HG03280 (cell line): ENCODE measurements at regions not wholly inside any gene's neighbourhood (a gene's known extent, or its start where the extent isn't known, plus 50 kb on each side); places are given as distances from the start of the nearest gene placed in this dataset.
"Not testable (repeated sequence)": the region's sequence is repeated elsewhere in the genome, so short reads cannot be mapped to it uniquely, and the experiment has no call there.

Experiments
- ATAC-seq: cut with Tn5 transposase; IDR thresholded peaks from one replicate; pipeline ENCODE4 v1.9.1; 2021; ENCODE audit warnings: mild to moderate bottlenecking, moderate library complexity; ENCODE audit not compliant: unreplicated experiment

DNA sequence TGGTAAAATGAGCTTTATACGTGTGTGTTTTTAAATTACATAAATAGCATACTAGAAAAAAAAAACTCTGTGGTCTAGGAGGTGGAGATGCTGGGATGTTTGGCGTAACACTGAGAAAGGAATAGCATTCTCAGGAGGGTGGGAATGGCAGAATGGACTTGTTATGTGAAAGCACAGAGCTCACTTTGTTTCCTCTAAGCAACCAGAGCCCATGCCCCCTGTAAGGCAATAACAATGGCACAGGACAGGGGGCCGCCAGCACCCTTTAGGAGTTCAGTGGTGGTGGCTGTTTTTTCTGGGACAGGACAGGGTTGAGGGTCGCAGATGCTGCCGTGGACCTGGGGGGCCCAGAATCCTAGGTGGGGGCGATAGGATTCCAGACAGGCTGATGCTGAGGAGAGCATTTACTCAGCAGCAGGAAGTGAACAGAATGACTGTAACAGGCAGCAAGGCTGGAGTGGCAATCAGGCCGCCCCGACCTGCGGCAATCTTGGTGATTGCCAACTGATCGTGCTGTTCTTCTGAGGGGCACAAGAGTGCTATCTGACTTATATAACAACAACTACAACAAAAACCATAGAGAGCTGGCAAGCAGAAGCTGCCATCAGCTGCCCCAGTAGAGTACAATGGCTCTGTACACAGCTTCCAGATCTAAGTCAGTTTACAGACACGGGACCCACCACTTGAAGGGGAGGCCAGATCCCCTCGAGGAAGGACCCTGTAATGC is 160.4 kb downstream of the UACA start:
- no peak for ATAC-seq

GRCh38 chr15:70602281-70602680 is 161.1 kb downstream of the UACA start:
- ATAC-seq = no peak

GRCh38 chr15:70597945-70598344 is 165.4 kb downstream of the UACA start:
- ATAC-seq = no peak

- no peak for ATAC-seq
These were observed 166.2 kb downstream of the UACA start for GRCh38 chr15:70597056-70597603.

GRCh38 chr15:70596354-70597055 is 166.9 kb downstream of the UACA start:
- ATAC-seq = no peak

- ATAC-seq = no peak
These were observed 169.6 kb downstream of the UACA start for GRCh38 chr15:70593795-70594194.

DNA sequence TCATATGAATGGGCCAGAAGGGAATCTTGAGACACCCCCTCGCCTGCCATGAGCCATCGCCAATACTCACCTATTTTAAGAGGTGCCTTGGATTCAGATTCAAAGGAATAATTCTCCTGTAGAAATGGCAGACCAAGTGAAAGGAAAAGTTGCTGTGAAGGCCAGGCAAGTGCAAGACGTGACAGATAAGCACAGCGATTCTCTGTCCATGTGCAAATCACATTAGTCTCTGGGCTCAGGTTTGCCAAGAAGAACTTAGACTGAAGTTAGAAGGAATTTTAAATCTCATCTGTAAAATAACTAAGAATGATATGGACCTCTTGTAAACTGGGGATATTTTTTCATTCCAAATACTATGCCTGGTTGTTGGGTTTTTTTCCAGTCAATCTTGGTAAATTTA is 173.6 kb downstream of the UACA start:
- no peak for ATAC-seq

DNA sequence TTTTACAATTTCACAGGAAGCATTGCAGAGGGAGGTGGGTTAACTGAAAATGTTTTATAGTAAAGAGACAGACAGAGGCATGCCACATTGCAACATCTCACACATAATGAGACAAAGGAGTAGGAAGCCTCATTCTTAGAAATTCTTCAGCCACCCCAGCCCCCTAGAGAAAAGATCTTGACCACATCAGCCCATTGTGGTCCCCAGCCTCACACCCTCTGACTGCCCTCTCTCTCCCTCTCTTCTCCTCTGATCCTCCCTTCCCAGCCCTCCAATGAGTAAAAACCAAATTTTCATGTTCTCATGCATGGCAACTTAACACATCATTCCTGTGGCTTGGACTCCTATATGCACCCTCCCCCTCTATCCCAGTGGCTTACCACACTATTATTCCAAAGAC is 174.1 kb downstream of the UACA start:
- ATAC-seq = no peak

DNA sequence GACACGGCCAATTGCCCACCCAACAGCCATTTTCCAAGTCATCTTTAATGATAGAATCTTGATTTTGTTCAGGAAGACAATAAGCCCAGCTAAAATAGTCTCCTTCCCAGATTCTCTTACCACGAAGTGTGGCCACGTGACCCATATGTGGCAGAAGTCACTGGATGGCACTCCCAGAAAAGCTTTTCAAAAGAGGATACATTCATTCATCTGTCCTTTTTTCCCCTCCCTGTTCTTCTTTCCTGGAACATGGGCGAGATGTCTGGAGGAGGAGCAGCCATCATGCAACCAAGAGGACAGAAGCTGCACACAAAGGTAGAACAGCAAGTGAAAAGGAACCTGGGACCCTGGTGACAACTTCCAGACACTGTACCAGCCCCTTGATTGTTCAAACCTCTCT is 174.7 kb downstream of the UACA start:
- ATAC-seq = no peak

- ATAC-seq = no peak
These were observed 175.3 kb downstream of the UACA start for GRCh38 chr15:70587896-70588567.

GRCh38 chr15:70587012-70587634 is 176.2 kb downstream of the UACA start:
- not testable (repeated sequence) for ATAC-seq

DNA sequence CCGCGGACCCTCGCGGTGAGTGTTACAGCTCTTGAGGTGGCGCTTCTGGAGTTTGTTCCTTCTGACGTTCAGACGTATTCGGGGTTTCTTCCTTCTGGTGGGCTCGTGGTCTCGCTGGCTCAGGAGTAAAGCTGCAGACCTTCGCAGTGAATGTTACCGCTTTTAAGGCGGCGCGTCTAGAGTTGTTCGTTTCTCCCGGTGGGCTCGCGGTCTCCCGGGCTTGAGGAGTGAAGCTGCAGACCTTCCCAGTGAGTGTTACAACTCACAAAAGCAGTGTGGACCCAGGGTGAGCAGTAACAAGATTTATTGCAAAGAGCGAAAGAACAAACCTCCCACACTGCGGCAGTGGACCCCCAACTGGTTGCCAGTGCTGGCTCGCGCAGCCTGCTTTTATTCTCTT is 177.1 kb downstream of the UACA start:
- ATAC-seq = no peak

- no peak for ATAC-seq
These were observed 177.7 kb downstream of the UACA start for GRCh38 chr15:70585707-70586034.

GRCh38 chr15:70584838-70585706 is 178.3 kb downstream of the UACA start:
- ATAC-seq = no peak

DNA sequence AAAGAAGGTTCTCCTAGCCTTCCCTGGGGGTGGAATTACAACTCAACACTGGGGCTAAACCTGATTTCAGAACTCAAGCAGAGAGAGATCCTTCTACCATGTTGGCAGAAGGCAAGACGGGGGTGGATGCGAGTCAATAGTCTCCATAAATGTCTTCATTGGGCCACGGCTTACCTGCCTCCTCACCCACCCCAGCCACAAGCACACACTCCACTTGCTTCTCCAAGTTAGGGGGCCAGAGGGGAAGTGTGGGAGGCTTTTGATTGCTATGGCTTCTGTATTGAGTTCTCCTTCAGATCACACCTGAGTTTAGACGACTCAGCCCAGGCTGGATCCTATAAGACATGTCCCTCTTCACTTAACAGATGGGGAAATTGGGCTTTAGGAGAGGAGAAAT is 178.9 kb downstream of the UACA start:
- no peak for ATAC-seq

GRCh38 chr15:70583006-70583405 is 180.4 kb downstream of the UACA start:
- ATAC-seq = no peak

DNA sequence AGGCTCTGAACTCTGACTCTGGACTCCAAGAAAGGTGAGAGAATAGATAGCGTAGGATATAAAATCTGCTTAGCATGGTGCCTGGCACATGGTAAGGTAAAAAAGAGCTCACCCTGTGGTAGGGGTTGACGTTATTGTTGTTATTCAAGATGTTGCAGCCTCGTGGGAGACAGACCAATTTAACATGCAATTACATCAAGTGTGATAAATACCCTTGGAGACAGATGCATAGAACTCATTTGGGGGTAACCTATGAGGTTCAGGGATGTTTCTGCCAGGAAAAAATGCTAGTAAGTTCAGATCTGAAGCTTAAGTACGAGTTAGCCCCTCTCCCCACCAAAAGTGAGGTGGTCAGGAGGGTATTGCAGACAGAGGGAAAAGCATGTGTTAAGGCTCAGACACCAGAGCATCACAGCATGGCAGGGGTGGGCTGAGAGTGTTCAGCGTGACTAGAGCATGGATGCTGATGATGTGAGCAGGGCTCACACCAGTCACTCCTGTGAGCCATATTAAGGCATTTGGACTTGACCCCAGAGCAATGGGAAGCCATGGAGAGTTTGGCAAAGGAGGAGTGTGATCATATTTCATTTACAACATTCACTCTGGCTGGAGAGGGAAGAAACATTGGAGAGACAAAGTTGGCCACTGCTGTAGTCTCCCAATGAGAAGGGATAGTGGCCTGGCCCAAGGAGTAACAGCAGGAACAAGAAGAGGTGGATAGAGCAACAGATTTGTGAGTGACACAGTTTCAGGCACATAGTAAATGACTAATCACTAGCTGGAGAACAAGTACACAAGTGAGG is 181.0 kb downstream of the UACA start:
- no peak for ATAC-seq

DNA sequence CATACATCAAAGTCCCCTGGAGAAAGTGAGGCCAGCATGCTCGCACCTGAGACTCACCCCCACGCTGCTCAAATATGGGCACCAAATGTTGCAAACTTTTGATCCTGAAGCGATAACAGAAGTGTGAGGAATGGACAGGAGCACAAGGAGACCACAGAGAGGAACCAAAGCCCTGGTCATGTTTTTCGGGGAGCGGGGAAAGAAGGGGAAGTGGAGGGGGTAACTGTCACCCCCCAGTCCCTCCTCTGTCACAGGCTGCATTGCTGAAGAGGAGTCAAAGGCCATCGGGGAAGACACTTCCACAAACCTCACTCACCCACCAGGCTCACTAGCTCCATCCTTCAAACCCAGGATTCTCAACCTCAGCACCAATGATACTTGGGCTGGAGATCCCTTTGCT is 182.4 kb downstream of the UACA start:
- ATAC-seq = no peak

DNA sequence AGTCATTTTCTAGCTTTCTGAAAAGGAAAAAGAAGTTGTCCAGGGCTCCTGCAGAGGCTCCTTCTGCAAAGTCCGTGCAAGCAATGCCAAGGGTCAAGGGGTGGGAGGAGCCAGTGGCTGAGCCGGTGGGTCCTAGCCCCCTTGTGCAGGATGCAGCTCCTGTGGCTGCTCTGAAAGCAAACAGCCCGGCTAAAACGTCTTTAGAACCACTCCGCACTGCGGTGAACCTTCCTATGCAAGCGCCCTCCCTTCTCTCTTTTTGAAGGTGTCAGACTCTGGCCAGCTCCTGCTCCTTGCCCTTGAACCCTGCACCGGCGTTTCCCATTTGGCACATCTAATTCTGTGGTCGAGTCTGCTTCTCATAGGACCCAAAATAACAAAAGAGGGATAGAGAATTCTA is 183.1 kb downstream of the UACA start:
- ATAC-seq = no peak

GRCh38 chr15:70579766-70580165 is 183.6 kb downstream of the UACA start:
- no peak for ATAC-seq
